ENCODE measurements at regions not wholly inside any gene's neighbourhood (a gene's known extent, or its start where the extent isn't known, plus 50 kb on each side); places are given as distances from the start of the nearest gene placed in this dataset.

- DNase-seq (ENCODE audit: low read depth), result no peak
- FAIRE-seq, result no peak
- no peak overlapping the region for H3K4me3 ChIP-seq (ENCODE audit: low read depth, low read length)
- no peak for TF ChIP-seq CTCF (IDR thresholded peaks at IDR 0.05; ENCODE audit: insufficient read depth, low read length, severe bottlenecking)
- H3K36me3 ChIP-seq (ENCODE audit: control insufficient read depth, insufficient read depth, low read length), result no peaks in the 10 kb centered on the region
- no peaks in the 10 kb centered on the region for H3K27me3 ChIP-seq (ENCODE audit: control insufficient read depth, insufficient read depth, low read length)
Observed at GRCh38 chr3:124115279-124115678, 123.4 kb upstream of the ROPN1 start.

- FAIRE-seq (no peak), DNase-seq (ENCODE audit: low read depth) (no peak)
- no peak overlapping the region for H3K4me3 ChIP-seq (ENCODE audit: low read depth, low read length)
- no peaks in the 10 kb centered on the region for H3K36me3 ChIP-seq (ENCODE audit: control insufficient read depth, insufficient read depth, low read length)
- no peaks in the 10 kb centered on the region for H3K27me3 ChIP-seq (ENCODE audit: control insufficient read depth, insufficient read depth, low read length)
- no peak for TF ChIP-seq CTCF (IDR thresholded peaks at IDR 0.05; ENCODE audit: insufficient read depth, low read length, severe bottlenecking)
Observed at GRCh38 chr3:124115956-124116355, 124.0 kb upstream of the ROPN1 start.

GRCh38 chr3:124116906-124117305 is 125.0 kb upstream of the ROPN1 start:
- Histone ChIP-seq H3K27me3 (ENCODE audit: control insufficient read depth, insufficient read depth, low read length) (no peaks in the 10 kb centered on the region), H3K36me3 (ENCODE audit: control insufficient read depth, insufficient read depth, low read length) (no peaks in the 10 kb centered on the region), H3K4me3 (ENCODE audit: low read depth, low read length) (no peak overlapping the region)
- DNase-seq (ENCODE audit: low read depth) (no peak), FAIRE-seq (no peak)
- no peak for TF ChIP-seq CTCF (IDR thresholded peaks at IDR 0.05; ENCODE audit: insufficient read depth, low read length, severe bottlenecking)

- Histone ChIP-seq H3K36me3 (ENCODE audit: control insufficient read depth, insufficient read depth, low read length) (no peaks in the 10 kb centered on the region), H3K4me3 (ENCODE audit: low read depth, low read length) (no peak overlapping the region), H3K27me3 (ENCODE audit: control insufficient read depth, insufficient read depth, low read length) (no peaks in the 10 kb centered on the region)
- TF ChIP-seq CTCF (IDR thresholded peaks at IDR 0.05; ENCODE audit: insufficient read depth, low read length, severe bottlenecking), result no peak
- FAIRE-seq, result no peak
- peak; percentile 39 for DNase-seq (ENCODE audit: low read depth)
Observed at GRCh38 chr3:124117486-124117885, 125.6 kb upstream of the ROPN1 start.

GRCh38 chr3:124118397-124118796 is 126.5 kb upstream of the ROPN1 start:
- Histone ChIP-seq H3K36me3 (ENCODE audit: control insufficient read depth, insufficient read depth, low read length) (no peaks in the 10 kb centered on the region), H3K27me3 (ENCODE audit: control insufficient read depth, insufficient read depth, low read length) (no peaks in the 10 kb centered on the region), H3K4me3 (ENCODE audit: low read depth, low read length) (no peak overlapping the region)
- FAIRE-seq, result no peak
- TF ChIP-seq CTCF (IDR thresholded peaks at IDR 0.05; ENCODE audit: insufficient read depth, low read length, severe bottlenecking), result no peak
- peak; percentile 27 for DNase-seq (ENCODE audit: low read depth)

GRCh38 chr3:124119056-124119716 is 127.3 kb upstream of the ROPN1 start:
- no peaks in the 10 kb centered on the region for H3K27me3 ChIP-seq (ENCODE audit: control insufficient read depth, insufficient read depth, low read length)
- peak; percentile 65 for DNase-seq (ENCODE audit: low read depth)
- no peaks in the 10 kb centered on the region for H3K36me3 ChIP-seq (ENCODE audit: control insufficient read depth, insufficient read depth, low read length)
- no peak for TF ChIP-seq CTCF (IDR thresholded peaks at IDR 0.05; ENCODE audit: insufficient read depth, low read length, severe bottlenecking)
- FAIRE-seq, result no peak
- no peak overlapping the region for H3K4me3 ChIP-seq (ENCODE audit: low read depth, low read length)

Data from bronchial epithelial cell (primary cell).